Astrocyte of the spinal cord (primary cell): ENCODE measurements at regions not wholly inside any gene's neighbourhood (a gene's known extent, or its start where the extent isn't known, plus 50 kb on each side); places are given as distances from the start of the nearest gene placed in this dataset.

Experiments used
- DNase-seq: peaks from one replicate; pipeline ENCODE4 v3.0.0; 2011; ENCODE audit warnings: low read depth, low spot score
- H3K4me3 ChIP-seq: 2 replicates; pipeline ENCODE4 v1.5.1; 2011; ENCODE audit warnings: low read depth, mild to moderate bottlenecking, low read length, moderate library complexity
- CTCF ChIP-seq: IDR thresholded peaks from 2 replicates; pipeline ENCODE4 v1.5.1; 2012; ENCODE audit warnings: low read depth, mild to moderate bottlenecking, low read length, inconsistent platforms
- in situ Hi-C: cut with HindIII; loops from 2 replicates; pipeline ENCODE4 v1.10.0; 2017; ENCODE audit warnings: low sequenced_read_pairs

DNA sequence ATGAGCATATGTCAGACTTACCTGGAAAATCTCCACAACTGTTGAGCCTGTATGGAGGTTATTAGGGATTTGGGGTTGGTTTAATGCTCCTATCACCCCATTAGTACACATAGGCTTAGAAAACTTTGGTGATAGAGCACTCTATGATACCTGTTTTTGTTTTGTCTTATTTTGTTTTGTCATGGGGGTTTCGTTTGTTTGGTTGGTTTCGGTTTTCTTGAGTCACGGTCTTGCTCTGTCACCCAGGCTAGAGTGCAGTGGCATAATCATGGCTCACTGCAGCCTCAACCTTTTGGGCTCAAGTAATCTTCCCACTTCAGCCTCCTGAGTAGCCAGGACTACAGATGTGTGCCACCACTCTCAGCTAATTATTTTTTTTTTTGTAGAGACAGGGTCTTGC is 70.0 kb downstream of the MZT1 start:
- in situ Hi-C loops = no loop called here
- H3K4me3 ChIP-seq = no peak overlapping the region
- TF ChIP-seq CTCF = no peak
- no peak for DNase-seq

DNA sequence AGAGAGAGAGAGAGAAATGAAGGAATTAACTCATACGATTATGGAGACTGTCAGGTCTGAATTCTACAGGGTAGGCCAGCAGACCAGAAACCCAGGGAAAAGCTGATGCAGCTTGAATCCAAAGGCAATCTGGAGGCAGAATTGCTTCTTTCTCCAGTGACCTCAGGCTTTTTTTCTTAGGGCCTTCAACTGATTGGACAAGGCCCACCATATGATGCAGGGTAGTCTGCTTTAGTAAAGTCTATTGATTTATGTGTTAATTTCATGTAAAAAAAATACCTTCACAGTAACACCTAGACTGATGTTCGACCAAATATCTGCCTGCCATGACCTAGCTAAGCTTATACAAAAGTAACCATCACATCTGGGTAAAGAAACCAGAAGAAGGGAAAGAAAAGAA is 71.1 kb downstream of the MZT1 start:
- no peak overlapping the region for H3K4me3 ChIP-seq
- in situ Hi-C loops = no loop called here
- no peak for DNase-seq
- TF ChIP-seq CTCF = no peak

DNA sequence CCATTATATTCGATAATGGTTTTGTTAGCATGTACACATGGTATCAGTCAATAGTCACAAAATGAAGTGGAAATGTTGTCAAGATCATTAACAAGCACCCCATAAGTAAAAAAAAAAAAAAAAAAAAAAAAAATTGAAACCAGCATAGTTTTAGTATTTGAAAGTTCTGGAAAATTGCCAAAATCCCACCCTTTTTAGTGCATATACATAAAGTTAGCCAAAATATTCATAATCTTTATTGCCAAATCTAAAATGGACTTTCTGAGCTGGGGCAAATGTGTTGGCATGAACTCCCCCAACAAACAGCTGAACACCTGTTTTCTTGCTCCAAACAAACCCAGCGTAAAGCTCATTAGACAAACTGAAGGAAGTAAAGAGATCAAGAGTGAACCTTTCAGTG is 73.9 kb downstream of the MZT1 start:
- DNase-seq = no peak
- in situ Hi-C loops = no loop called here
- no peak for TF ChIP-seq CTCF
- H3K4me3 ChIP-seq = no peak overlapping the region

- DNase-seq = peak; percentile 25
- in situ Hi-C loops = no loop called here
- H3K4me3 ChIP-seq = no peak overlapping the region
- TF ChIP-seq CTCF = no peak
Measured at GRCh38 chr13:72652681-72653080, 74.7 kb downstream of the MZT1 start.

- no peak overlapping the region for H3K4me3 ChIP-seq
- peak; percentile 33 for TF ChIP-seq CTCF
- in situ Hi-C loops = no loop called here
- no peak for DNase-seq
Measured at GRCh38 chr13:72651144-72651543, 76.3 kb downstream of the MZT1 start.

GRCh38 chr13:72650051-72650700 is 77.3 kb downstream of the MZT1 start:
- H3K4me3 ChIP-seq = no peak overlapping the region
- in situ Hi-C loops = no loop called here
- TF ChIP-seq CTCF = no peak
- no peak for DNase-seq
